Panc1 (cell line): ENCODE measurements at regions not wholly inside any gene's neighbourhood (a gene's known extent, or its start where the extent isn't known, plus 50 kb on each side); places are given as distances from the start of the nearest gene placed in this dataset.

ENCODE experiments used
- ATAC-seq: fragments of 200-7000 bp; cut with Tn5 transposase; 2 replicates; pipeline ENCODE4 v1.9.1; 2020; ENCODE audit warnings: mild to moderate bottlenecking, moderate library complexity
- BruUV-seq: library from RNA; stranded (reverse); fragments of 400-500 nt; replicated peaks from 2 replicates; lab custom pipeline; 2021; lab: Mats Ljungman, UMichigan
- CTCF ChIA-PET: fragments of 300-600 bp; sonication (Branson Sonifier 250); formaldehyde crosslinking; loops from one replicate; lab custom pipeline; 2022; ENCODE audit warnings: antibody characterized with exemption; lab: Charles Lee
- POLR2A ChIA-PET: fragments of 300-600 bp; sonication (Branson Sonifier 250); formaldehyde crosslinking; loops from one replicate; lab custom pipeline; 2022; ENCODE audit warnings: antibody characterized with exemption; lab: Charles Lee
- DNase-seq: peaks from one replicate; pipeline ENCODE4 v3.0.0-alpha.2; 2010; ENCODE audit warnings: low read depth, low spot score
- H3K27ac ChIP-seq: 2 replicates; pipeline ENCODE4 v1.5.1; 2011; ENCODE audit warnings: mild to moderate bottlenecking, low read length, inconsistent platforms
- H3K27me3 ChIP-seq: fragments of 200-500 bp; sonication (Bioruptor generic); 2 replicates; pipeline ENCODE4 v1.6.0; 2014; ENCODE audit warnings: low read length, inconsistent platforms; ENCODE audit not compliant: control insufficient read depth, insufficient read depth
- H3K36me3 ChIP-seq: fragments of 200-500 bp; sonication (Bioruptor generic); 2 replicates; pipeline ENCODE4 v1.5.1; 2014; ENCODE audit warnings: inconsistent platforms, mild to moderate bottlenecking, low read length, moderate library complexity; ENCODE audit not compliant: control insufficient read depth, insufficient read depth
- H3K4me1 ChIP-seq: 2 replicates; pipeline ENCODE4 v1.5.1; 2011; ENCODE audit warnings: inconsistent platforms, mild to moderate bottlenecking, low read length, moderate library complexity; ENCODE audit not compliant: control insufficient read depth, insufficient read depth
- H3K4me3 ChIP-seq, 2 experiments: 2 replicates each; pipeline ENCODE4 v1.5.1; 2011 to 2012; ENCODE audit warnings: low read depth in 2 of 2, low read length in 2 of 2, mild to moderate bottlenecking in 2 of 2, inconsistent platforms in 1 of 2, moderate library complexity in 1 of 2
- H3K9me3 ChIP-seq: fragments of 200-500 bp; sonication (Bioruptor generic); 2 replicates; pipeline ENCODE4 v1.5.1; 2014; ENCODE audit warnings: low read depth, mild to moderate bottlenecking, inconsistent platforms, low read length, moderate library complexity; ENCODE audit not compliant: control insufficient read depth, insufficient read depth
- POLR2AphosphoS5 ChIP-seq: IDR thresholded peaks from 2 replicates; pipeline ENCODE4 v1.6.1; 2012; ENCODE audit warnings: mild to moderate bottlenecking, low read depth, low read length, moderate library complexity
- SIN3A ChIP-seq: IDR thresholded peaks from 2 replicates; pipeline ENCODE4 v1.6.1; 2012; ENCODE audit warnings: low read depth, mild to moderate bottlenecking, low read length, moderate library complexity, borderline replicate concordance; ENCODE audit not compliant: insufficient read depth
- TCF7L2 ChIP-seq: IDR thresholded peaks from 2 replicates; pipeline ENCODE4 v1.6.1; 2011; ENCODE audit warnings: mild to moderate bottlenecking, low read depth, low read length, inconsistent platforms
- in situ Hi-C: cut with HindIII; loops from 2 replicates; pipeline ENCODE4 v1.10.0; 2016; ENCODE audit warnings: low sequenced_read_pairs, low pct_unique_long_range_greater_than_20kb
- intact Hi-C: fragments of 100-400 bp; cut with micrococcal nuclease; formaldehyde crosslinking; loops from one replicate; pipeline ENCODE4 v1.10.0; 2022; ENCODE audit not compliant: unreplicated experiment
- TF ChIP-seq, protein P1 (sequence below), 2 experiments: IDR thresholded peaks; 2 replicates each; pipeline ENCODE4 v1.6.1; 2011 to 2012; ENCODE audit warnings: low read depth in 2 of 2, control low read depth in 1 of 2, low read length in 1 of 2, mild to moderate bottlenecking in 1 of 2, moderate library complexity in 1 of 2; ENCODE audit not compliant: insufficient read depth in 1 of 2
- TF ChIP-seq, protein P2 (sequence below): fragments of 450-650 bp; IDR thresholded peaks from 2 replicates; pipeline ENCODE4 v1.5.1; 2017; ENCODE audit warnings: mild to moderate bottlenecking

DNA sequence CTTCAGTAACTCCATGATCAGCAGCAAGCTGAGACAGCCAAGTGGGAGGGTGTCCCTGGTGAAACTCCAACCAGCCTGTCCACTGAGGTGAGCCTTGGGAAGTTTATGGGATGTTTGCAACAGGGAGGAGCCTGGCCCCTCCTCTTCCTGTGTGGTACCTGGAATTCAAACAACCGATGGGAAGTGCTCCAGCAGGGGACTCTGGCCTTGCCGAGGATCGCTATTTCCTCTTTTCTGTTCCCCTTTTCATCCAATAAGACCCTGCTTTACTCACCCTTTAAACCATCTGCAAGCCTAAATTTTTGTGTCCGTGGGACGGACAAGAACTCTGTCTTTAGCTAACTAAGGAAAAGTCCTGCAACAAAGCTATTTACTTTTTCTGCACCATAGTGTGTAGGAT lies 491.1 kb upstream of the ZMIZ1 start:
- Histone ChIP-seq H3K4me3 (no peak overlapping the region), H3K27me3 (peaks cover 8% of the 10 kb centered on the region; the same call in 1 of the 2 replicates), H3K4me1 (no peaks in the 10 kb centered on the region), H3K36me3 (no peaks in the 10 kb centered on the region), H3K27ac (no peak overlapping the region), H3K9me3 (no peaks in the 10 kb centered on the region)
- POLR2A ChIA-PET, result no interaction called here
- no peak for ATAC-seq
- CTCF ChIA-PET, result no interaction called here
- intact Hi-C loops, result no loop called here
- BruUV-seq, result no TSS peak
- DNase-seq, result no peak
- no peak for TF ChIP-seq TCF7L2
- TF ChIP-seq, protein P1, sequence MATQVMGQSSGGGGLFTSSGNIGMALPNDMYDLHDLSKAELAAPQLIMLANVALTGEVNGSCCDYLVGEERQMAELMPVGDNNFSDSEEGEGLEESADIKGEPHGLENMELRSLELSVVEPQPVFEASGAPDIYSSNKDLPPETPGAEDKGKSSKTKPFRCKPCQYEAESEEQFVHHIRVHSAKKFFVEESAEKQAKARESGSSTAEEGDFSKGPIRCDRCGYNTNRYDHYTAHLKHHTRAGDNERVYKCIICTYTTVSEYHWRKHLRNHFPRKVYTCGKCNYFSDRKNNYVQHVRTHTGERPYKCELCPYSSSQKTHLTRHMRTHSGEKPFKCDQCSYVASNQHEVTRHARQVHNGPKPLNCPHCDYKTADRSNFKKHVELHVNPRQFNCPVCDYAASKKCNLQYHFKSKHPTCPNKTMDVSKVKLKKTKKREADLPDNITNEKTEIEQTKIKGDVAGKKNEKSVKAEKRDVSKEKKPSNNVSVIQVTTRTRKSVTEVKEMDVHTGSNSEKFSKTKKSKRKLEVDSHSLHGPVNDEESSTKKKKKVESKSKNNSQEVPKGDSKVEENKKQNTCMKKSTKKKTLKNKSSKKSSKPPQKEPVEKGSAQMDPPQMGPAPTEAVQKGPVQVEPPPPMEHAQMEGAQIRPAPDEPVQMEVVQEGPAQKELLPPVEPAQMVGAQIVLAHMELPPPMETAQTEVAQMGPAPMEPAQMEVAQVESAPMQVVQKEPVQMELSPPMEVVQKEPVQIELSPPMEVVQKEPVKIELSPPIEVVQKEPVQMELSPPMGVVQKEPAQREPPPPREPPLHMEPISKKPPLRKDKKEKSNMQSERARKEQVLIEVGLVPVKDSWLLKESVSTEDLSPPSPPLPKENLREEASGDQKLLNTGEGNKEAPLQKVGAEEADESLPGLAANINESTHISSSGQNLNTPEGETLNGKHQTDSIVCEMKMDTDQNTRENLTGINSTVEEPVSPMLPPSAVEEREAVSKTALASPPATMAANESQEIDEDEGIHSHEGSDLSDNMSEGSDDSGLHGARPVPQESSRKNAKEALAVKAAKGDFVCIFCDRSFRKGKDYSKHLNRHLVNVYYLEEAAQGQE (IDR thresholded peaks at IDR 0.05; ENCODE audit: insufficient read depth in 1 of 2, low read depth in 2 of 2, low read length in 1 of 2), result no peak
- no peak for TF ChIP-seq POLR2AphosphoS5
- TF ChIP-seq SIN3A, result no peak
- TF ChIP-seq, protein P2, sequence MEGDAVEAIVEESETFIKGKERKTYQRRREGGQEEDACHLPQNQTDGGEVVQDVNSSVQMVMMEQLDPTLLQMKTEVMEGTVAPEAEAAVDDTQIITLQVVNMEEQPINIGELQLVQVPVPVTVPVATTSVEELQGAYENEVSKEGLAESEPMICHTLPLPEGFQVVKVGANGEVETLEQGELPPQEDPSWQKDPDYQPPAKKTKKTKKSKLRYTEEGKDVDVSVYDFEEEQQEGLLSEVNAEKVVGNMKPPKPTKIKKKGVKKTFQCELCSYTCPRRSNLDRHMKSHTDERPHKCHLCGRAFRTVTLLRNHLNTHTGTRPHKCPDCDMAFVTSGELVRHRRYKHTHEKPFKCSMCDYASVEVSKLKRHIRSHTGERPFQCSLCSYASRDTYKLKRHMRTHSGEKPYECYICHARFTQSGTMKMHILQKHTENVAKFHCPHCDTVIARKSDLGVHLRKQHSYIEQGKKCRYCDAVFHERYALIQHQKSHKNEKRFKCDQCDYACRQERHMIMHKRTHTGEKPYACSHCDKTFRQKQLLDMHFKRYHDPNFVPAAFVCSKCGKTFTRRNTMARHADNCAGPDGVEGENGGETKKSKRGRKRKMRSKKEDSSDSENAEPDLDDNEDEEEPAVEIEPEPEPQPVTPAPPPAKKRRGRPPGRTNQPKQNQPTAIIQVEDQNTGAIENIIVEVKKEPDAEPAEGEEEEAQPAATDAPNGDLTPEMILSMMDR, result no peak
- in situ Hi-C loops, result no loop called here

DNA sequence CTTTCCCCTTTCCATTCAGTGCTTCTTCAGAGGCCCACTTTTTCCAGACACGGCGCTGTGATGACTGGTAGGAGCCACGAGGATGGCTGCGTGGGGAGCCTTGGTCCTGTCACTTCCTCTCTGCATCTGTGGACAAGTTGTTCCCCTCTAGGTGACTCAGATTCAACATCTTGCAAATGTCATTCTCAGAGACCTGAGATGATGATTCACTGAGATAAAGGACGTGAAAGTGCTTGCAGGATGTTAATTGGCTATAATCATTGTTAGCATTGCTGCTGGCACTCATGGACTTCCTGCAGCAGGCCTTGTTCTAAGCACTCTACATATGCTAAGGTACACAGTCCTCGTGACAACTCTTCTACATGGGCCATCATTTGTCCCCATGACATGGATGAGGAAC lies 489.8 kb upstream of the ZMIZ1 start:
- POLR2A ChIA-PET, result no interaction called here
- peaks cover 8% of the 10 kb centered on the region; the same call in 1 of the 2 replicates for H3K27me3 ChIP-seq
- no peak overlapping the region for H3K27ac ChIP-seq
- intact Hi-C loops, result no loop called here
- H3K9me3 ChIP-seq, result no peaks in the 10 kb centered on the region
- no peak overlapping the region for H3K4me3 ChIP-seq
- ATAC-seq, result no peak
- no peak for DNase-seq
- in situ Hi-C loops, result no loop called here
- CTCF ChIA-PET, result no interaction called here
- no TSS peak for BruUV-seq
- H3K36me3 ChIP-seq, result no peaks in the 10 kb centered on the region
- no peaks in the 10 kb centered on the region for H3K4me1 ChIP-seq
- no peak for TF ChIP-seq POLR2AphosphoS5
- no peak for TF ChIP-seq TCF7L2
- no peak for TF ChIP-seq SIN3A
- TF ChIP-seq, protein P1 (IDR thresholded peaks at IDR 0.05; ENCODE audit: insufficient read depth in 1 of 2, low read depth in 2 of 2, low read length in 1 of 2), result no peak
- TF ChIP-seq, protein P2, result no peak
